Keratinocyte (primary cell): ENCODE measurements at regions not wholly inside any gene's neighbourhood (a gene's known extent, or its start where the extent isn't known, plus 50 kb on each side); places are given as distances from the start of the nearest gene placed in this dataset.

Experiments
- DNase-seq: peaks from one replicate; pipeline ENCODE4 v3.0.0-alpha.2; 2011; ENCODE audit warnings: low read depth, missing footprints, low spot score
- FAIRE-seq: peaks from 2 replicates; lab custom pipeline; 2011; peaks lifted over from hg19 to GRCh38; lab: Jason Lieb, UNC
- H2AFZ ChIP-seq: 2 replicates; pipeline ENCODE4 v1.6.0; 2012; ENCODE audit warnings: low read length, control low read depth, inconsistent platforms; ENCODE audit not compliant: control insufficient read depth
- H3K27ac ChIP-seq: 2 replicates; pipeline ENCODE4 v1.5.1; 2011; ENCODE audit warnings: low read length; ENCODE audit not compliant: control insufficient read depth, insufficient read depth
- H3K27me3 ChIP-seq: 3 replicates; pipeline ENCODE4 v1.6.0; 2011; ENCODE audit warnings: low read length; ENCODE audit not compliant: control insufficient read depth, insufficient read depth; ENCODE audit errors: extremely low read depth
- H3K36me3 ChIP-seq, 2 experiments: 2 replicates in 1 of 2; 3 replicates in 1 of 2; pipeline ENCODE4 v1.5.1; 2011; ENCODE audit warnings: low read length in 2 of 2, mild to moderate bottlenecking in 1 of 2; ENCODE audit not compliant: control insufficient read depth in 2 of 2, insufficient read depth in 2 of 2; ENCODE audit errors: extremely low read depth in 1 of 2
- H3K4me1 ChIP-seq: 3 replicates; pipeline ENCODE4 v1.5.1; 2011; ENCODE audit warnings: low read length; ENCODE audit not compliant: control insufficient read depth, insufficient read depth; ENCODE audit errors: extremely low read depth
- H3K4me2 ChIP-seq: 3 replicates; pipeline ENCODE4 v1.6.0; 2011; ENCODE audit warnings: low read depth, low read length; ENCODE audit not compliant: control insufficient read depth, insufficient read depth; ENCODE audit errors: extremely low read depth
- H3K4me3 ChIP-seq, 3 experiments: fragments of 200-600 bp in 1 of 3; sonication (generic) in 1 of 3; 2 replicates in 2 of 3; 3 replicates in 1 of 3; pipeline ENCODE4 v1.5.1; 2011 to 2016; ENCODE audit warnings: low read length in 3 of 3, mild to moderate bottlenecking in 3 of 3, control low read depth in 2 of 3, inconsistent platforms in 1 of 3, low read depth in 1 of 3, mixed read lengths in 1 of 3, mixed run types in 1 of 3, moderate library complexity in 1 of 3; ENCODE audit not compliant: control insufficient read depth in 2 of 3, insufficient read depth in 2 of 3; ENCODE audit errors: extremely low read depth in 1 of 3
- H3K79me2 ChIP-seq: 2 replicates; pipeline ENCODE4 v1.6.0; 2012; ENCODE audit warnings: low read length; ENCODE audit not compliant: control insufficient read depth, insufficient read depth
- H3K9ac ChIP-seq: 3 replicates; pipeline ENCODE4 v1.6.0; 2011; ENCODE audit warnings: low read length; ENCODE audit not compliant: control insufficient read depth, insufficient read depth; ENCODE audit errors: extremely low read depth
- H3K9me1 ChIP-seq: 3 replicates; pipeline ENCODE4 v1.6.0; 2011; ENCODE audit warnings: low read length; ENCODE audit not compliant: control insufficient read depth, insufficient read depth; ENCODE audit errors: extremely low read depth
- H3K9me3 ChIP-seq: 2 replicates; pipeline ENCODE4 v1.5.1; 2012; ENCODE audit warnings: low read depth, low read length; ENCODE audit not compliant: control insufficient read depth
- H4K20me1 ChIP-seq: 3 replicates; pipeline ENCODE4 v1.6.0; 2011; ENCODE audit warnings: low read length; ENCODE audit not compliant: control insufficient read depth, insufficient read depth; ENCODE audit errors: extremely low read depth
- CTCF ChIP-seq, 3 experiments: IDR thresholded peaks in 1 of 3; conservative IDR thresholded peaks in 1 of 3; optimal IDR thresholded peaks in 1 of 3; 2 replicates in 2 of 3; 3 replicates in 1 of 3; pipeline versions ENCODE3 to v1.5.1; 2011; ENCODE audit warnings: low read length in 3 of 3, mild to moderate bottlenecking in 3 of 3, moderate library complexity in 2 of 3, control low read depth in 1 of 3, inconsistent platforms in 1 of 3; ENCODE audit not compliant: insufficient read depth in 2 of 3; ENCODE audit errors: extremely low read depth in 1 of 3
- EZH2 ChIP-seq: IDR thresholded peaks from one replicate; pipeline ENCODE4 v1.6.1; 2012; ENCODE audit warnings: inconsistent platforms, mild to moderate bottlenecking, low read length, moderate library complexity
- dilution Hi-C: fragments of 300-500 bp; cut with MboI; formaldehyde crosslinking; loops from one replicate; pipeline ENCODE4 v1.7.0; 2020; ENCODE audit warnings: low sequenced_read_pairs; ENCODE audit not compliant: extremely low pct_ligation_motif_present

DNA sequence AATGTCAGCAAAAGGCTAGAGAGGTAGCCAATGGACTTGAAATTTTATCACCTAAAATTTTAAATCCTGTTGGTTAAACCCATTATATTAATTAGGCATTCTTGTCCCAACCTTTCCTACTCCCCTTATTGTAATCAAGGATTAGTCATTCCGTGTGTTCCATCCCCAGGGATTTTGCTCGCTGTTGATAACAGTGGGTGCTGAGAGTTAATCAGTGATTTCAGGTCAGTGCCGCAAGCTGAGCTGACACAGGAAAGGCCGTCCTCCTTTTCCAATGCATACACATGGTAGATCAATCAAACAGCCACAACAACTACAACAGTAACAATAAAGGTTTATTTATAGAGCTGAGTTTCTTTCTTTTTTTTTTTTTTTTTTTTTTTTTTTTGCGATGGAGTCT, 271.4 kb downstream of the ACTR3B start:
- Histone ChIP-seq H3K36me3 (no peaks in the 10 kb centered on the region), H2AFZ (no peak overlapping the region), H3K27ac (no peak overlapping the region), H3K27me3 (no peaks in the 10 kb centered on the region), H3K4me2 (no peak overlapping the region), H3K79me2 (no peaks in the 10 kb centered on the region), H4K20me1 (no peaks in the 10 kb centered on the region), H3K9me1 (no peaks in the 10 kb centered on the region), H3K4me3 (no peak overlapping the region), H3K9ac (no peak overlapping the region), H3K4me1 (no peaks in the 10 kb centered on the region), H3K9me3 (peaks cover 4% of the 10 kb centered on the region)
- FAIRE-seq = no peak
- dilution Hi-C loops = no loop called here
- TF ChIP-seq CTCF (optimal IDR thresholded peaks at IDR 0.05 in 1 of 3, IDR thresholded peaks at IDR 0.05 in 1 of 3, conservative IDR thresholded peaks at IDR 0.05 in 1 of 3; ENCODE audit: extremely low read depth in 1 of 3, insufficient read depth in 2 of 3, low read length in 3 of 3) (no peak), EZH2 (no peak)
- DNase-seq = no peak

- Histone ChIP-seq H3K4me3 (no peak overlapping the region), H3K9ac (no peak overlapping the region), H3K79me2 (no peaks in the 10 kb centered on the region), H3K4me1 (no peaks in the 10 kb centered on the region), H2AFZ (no peak overlapping the region), H3K9me3 (peaks cover 6% of the 10 kb centered on the region), H3K36me3 (no peaks in the 10 kb centered on the region), H3K9me1 (no peaks in the 10 kb centered on the region), H4K20me1 (no peaks in the 10 kb centered on the region), H3K27ac (no peak overlapping the region), H3K27me3 (no peaks in the 10 kb centered on the region), H3K4me2 (no peak overlapping the region)
- TF ChIP-seq EZH2 (no peak), CTCF (optimal IDR thresholded peaks at IDR 0.05 in 1 of 3, IDR thresholded peaks at IDR 0.05 in 1 of 3, conservative IDR thresholded peaks at IDR 0.05 in 1 of 3; ENCODE audit: extremely low read depth in 1 of 3, insufficient read depth in 2 of 3, low read length in 3 of 3) (no peak)
- DNase-seq (no peak), FAIRE-seq (no peak)
- dilution Hi-C loops = no loop called here
These were observed 275.2 kb downstream of the ACTR3B start for GRCh38 chr7:153034791-153035190.
